Muscle of leg (tissue), 3 donors: ENCODE measurements at regions not wholly inside any gene's neighbourhood (a gene's known extent, or its start where the extent isn't known, plus 50 kb on each side); places are given as distances from the start of the nearest gene placed in this dataset.

Source experiments
- DNase-seq: peaks from one replicate; pipeline ENCODE4 v3.0.0; 2013
- H3K27ac ChIP-seq: one replicate; pipeline ENCODE4 v1.5.1; 2013; ENCODE audit warnings: mild to moderate bottlenecking, low read length, control low read depth
- H3K27me3 ChIP-seq: one replicate; pipeline ENCODE4 v1.6.1; 2013; ENCODE audit warnings: low read length; ENCODE audit not compliant: control insufficient read depth, insufficient read depth
- H3K36me3 ChIP-seq: one replicate; pipeline ENCODE4 v1.6.1; 2013; ENCODE audit warnings: low read length; ENCODE audit not compliant: control insufficient read depth, insufficient read depth
- H3K4me1 ChIP-seq: one replicate; pipeline ENCODE4 v1.6.1; 2013; ENCODE audit warnings: low read length; ENCODE audit not compliant: control insufficient read depth, insufficient read depth
- H3K4me3 ChIP-seq: one replicate; pipeline ENCODE4 v1.5.1; 2013; ENCODE audit warnings: low read length, control low read depth
- H3K9me3 ChIP-seq: replicated peaks from 2 replicates; pipeline ENCODE4 v1.6.1; 2013; ENCODE audit warnings: low read depth, low read length; ENCODE audit not compliant: control insufficient read depth
- WGBS: methylation state at CpG from one replicate; pipeline ENCODE4 v1.1.5; 2013; ENCODE audit warnings: missing lambda C conversion rate; ENCODE audit not compliant: insufficient coverage; 5-methylcytosine and 5-hydroxymethylcytosine counted together

DNA sequence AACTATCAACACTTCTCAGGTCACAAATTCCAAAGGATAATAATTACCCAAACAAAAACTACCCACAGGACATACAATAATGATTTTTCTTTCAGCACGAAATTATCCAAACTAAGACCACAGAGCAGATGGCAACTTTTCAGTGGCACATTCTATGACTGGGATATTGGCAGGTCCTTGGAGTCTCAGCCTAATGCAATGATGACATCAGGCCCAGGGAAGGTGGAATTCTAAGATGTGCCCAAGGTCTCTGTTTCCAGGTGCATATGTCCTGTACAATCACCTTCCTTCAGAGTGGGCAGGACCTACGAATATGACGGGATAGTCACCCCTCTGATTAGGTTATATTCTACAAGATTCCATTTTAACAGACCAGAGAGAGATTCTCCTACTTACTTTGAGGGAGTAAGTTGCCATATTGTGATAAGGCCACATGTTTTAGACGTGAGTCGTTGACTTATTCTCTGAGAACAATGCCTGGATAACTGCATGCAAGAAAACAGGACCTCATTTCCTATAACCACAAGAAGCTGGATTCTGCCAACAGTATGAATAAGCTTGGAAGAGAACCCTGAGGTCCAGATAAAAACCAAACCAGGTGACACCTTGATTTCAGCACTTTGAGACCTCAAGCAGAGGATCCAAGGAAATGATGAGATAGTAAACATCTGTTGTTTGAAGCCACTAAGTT lies 69.9 kb downstream of the ZC3H11B start:
- whole genome bisulfite sequencing = no CpG with 5 or more reads among the region's 5 CpGs
- no peaks in the 10 kb centered on the region for H3K27me3 ChIP-seq
- H3K4me3 ChIP-seq = no peak overlapping the region
- DNase-seq = no peak
- H3K9me3 ChIP-seq = no peaks in the 10 kb centered on the region
- H3K4me1 ChIP-seq = no peaks in the 10 kb centered on the region
- H3K27ac ChIP-seq = no peak overlapping the region
- no peaks in the 10 kb centered on the region for H3K36me3 ChIP-seq

DNA sequence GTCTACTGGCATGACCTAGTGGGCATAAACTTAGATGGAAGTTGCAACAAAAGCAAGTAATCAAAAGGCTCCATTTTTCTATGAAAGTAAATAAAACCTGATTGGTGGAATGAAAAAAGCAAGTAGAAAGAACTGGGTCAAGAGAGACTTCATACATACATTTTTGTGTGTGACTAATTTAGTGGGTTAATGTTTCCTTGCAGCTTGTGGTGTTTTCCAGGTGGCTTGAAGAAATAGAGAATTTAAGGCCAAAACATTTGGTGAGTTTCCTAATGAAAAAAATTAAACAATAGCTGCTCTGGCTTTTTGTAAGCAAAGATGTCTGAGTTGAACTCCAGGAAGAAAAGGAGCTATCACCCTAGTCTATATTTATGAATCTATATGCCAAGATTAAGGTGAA lies 71.0 kb downstream of the ZC3H11B start:
- Histone ChIP-seq H3K27ac (no peak overlapping the region), H3K27me3 (no peaks in the 10 kb centered on the region), H3K4me1 (no peaks in the 10 kb centered on the region), H3K4me3 (no peak overlapping the region), H3K36me3 (no peaks in the 10 kb centered on the region), H3K9me3 (no peaks in the 10 kb centered on the region)
- no peak for DNase-seq

DNA sequence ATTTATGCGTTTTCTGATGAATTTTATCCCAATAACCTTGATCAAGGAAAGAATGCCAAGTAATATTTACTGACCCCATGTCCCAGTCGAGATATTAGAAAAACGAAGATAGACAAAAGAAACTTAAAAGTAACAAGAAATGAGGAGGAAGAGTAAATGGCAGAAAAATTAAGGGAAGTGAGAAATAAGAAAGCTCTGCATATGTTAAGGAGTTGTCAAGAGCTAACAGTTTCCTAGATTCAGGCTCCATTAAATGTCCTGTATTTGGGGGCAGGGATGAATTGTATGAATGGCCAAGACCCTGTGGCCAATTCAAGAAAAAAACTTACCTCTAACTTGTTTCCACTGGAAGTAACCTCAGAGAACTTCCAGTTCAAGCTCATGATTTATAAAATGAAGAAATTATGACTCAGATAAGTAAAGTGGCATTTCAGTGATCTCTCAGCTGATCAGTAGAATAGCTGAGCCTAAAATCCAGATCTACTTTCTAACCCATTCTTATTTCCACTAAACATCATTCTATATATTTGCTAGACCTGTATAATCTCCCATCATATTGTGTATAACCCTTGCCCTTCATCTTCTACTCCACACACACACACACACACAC lies 73.2 kb downstream of the ZC3H11B start:
- no CpG with 5 or more reads among the region's 3 CpGs for WGBS
- H3K4me1 ChIP-seq = no peaks in the 10 kb centered on the region
- no peaks in the 10 kb centered on the region for H3K9me3 ChIP-seq
- H3K27me3 ChIP-seq = no peaks in the 10 kb centered on the region
- DNase-seq = no peak
- no peak overlapping the region for H3K4me3 ChIP-seq
- H3K36me3 ChIP-seq = no peaks in the 10 kb centered on the region
- H3K27ac ChIP-seq = no peak overlapping the region

DNA sequence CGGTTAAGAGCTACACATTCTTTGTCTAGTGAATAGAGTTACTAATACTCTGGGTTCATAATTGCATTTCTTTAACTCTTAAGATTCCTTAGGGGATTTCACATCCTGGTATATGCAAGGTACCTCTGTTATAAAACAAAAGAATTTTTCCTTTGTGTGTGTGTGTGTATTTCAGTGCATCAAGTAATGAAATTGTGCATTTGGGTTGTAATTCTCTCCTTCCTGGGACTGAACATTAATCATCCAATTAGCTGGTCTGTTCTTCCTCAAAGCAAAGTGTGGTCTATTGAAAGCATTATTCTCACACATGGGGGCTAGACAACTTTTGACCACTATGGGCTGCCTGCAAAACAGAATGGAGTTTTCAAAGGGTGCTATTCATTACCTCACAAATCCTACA lies 74.0 kb downstream of the ZC3H11B start:
- Histone ChIP-seq H3K4me1 (no peaks in the 10 kb centered on the region), H3K9me3 (no peaks in the 10 kb centered on the region), H3K27me3 (no peaks in the 10 kb centered on the region), H3K36me3 (no peaks in the 10 kb centered on the region), H3K27ac (no peak overlapping the region), H3K4me3 (no peak overlapping the region)
- no peak for DNase-seq
- no CpG with 5 or more reads among the region's 1 CpG for WGBS

DNA sequence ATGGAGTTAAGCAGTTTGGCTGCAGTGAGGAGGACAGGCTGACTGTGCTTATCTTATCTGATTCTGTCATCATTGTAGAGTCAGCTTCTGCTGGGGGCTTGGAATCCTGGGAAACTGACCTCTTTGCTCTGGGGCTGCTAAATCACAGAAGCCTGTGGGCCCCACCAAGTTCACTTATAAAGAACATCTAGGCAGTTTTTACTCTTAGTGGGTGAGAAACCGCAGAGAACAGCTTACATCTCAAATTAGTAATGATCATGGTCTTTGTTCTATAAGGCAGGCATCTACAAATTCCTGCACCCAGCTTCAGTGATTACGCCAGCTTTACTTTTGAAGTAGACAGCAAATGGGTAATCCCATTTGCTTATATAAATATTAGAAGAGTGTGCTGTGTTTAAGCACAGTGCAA lies 75.7 kb downstream of the ZC3H11B start:
- 80% methylated on average over 1 of the region's 2 CpGs for WGBS
- H3K4me1 ChIP-seq = no peaks in the 10 kb centered on the region
- no peaks in the 10 kb centered on the region for H3K9me3 ChIP-seq
- no peak for DNase-seq
- H3K36me3 ChIP-seq = no peaks in the 10 kb centered on the region
- H3K27ac ChIP-seq = no peak overlapping the region
- no peaks in the 10 kb centered on the region for H3K27me3 ChIP-seq
- H3K4me3 ChIP-seq = no peak overlapping the region

DNA sequence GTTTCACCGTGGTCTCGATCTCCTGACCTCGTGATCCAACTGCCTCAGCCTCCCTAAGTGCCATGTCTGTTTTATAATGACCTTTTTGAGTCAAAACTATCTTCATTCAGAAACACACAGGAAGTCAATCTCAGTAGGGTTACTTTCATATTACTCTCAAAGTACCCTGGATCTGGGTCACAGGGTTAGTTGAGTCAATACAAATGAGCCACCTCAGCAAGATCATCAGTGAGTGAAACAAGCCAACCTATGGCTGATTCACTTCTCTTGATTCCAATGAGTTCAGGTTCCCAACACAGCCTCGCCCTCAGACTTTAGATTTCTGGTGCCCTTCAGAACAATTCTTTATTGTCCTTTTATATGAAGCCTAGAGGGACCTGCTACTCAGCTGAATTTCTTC lies 76.9 kb downstream of the ZC3H11B start:
- Histone ChIP-seq H3K36me3 (no peaks in the 10 kb centered on the region), H3K27me3 (no peaks in the 10 kb centered on the region), H3K9me3 (no peaks in the 10 kb centered on the region), H3K4me1 (no peaks in the 10 kb centered on the region), H3K27ac (no peak overlapping the region), H3K4me3 (no peak overlapping the region)
- 100% methylated on average over 1 of the region's 4 CpGs for WGBS
- no peak for DNase-seq

DNA sequence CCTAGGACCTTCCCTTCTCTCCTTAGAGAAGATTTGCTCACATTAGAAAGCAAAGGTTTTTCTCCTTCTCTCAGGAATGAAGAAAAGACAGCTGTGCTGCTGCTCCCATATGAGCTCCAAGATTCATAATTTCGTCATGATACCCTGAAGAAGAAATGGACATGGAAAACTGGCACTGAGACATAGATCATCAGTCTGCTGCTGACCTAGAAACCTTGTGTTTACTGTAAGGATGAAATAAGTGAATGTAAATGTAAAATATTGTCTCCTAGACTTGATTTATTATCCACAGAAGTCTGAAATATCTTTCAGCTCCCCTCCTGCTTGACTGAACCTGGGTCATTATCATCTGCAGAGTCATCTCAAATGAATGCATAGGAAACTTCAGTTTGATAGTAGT lies 77.9 kb downstream of the ZC3H11B start:
- H3K36me3 ChIP-seq = no peaks in the 10 kb centered on the region
- no peaks in the 10 kb centered on the region for H3K4me1 ChIP-seq
- 20% methylated on average over 1 of the region's 1 CpG for WGBS
- H3K27ac ChIP-seq = peak overlapping the region; percentile 31
- no peak overlapping the region for H3K4me3 ChIP-seq
- no peaks in the 10 kb centered on the region for H3K9me3 ChIP-seq
- peak; percentile 84 for DNase-seq
- H3K27me3 ChIP-seq = no peaks in the 10 kb centered on the region

DNA sequence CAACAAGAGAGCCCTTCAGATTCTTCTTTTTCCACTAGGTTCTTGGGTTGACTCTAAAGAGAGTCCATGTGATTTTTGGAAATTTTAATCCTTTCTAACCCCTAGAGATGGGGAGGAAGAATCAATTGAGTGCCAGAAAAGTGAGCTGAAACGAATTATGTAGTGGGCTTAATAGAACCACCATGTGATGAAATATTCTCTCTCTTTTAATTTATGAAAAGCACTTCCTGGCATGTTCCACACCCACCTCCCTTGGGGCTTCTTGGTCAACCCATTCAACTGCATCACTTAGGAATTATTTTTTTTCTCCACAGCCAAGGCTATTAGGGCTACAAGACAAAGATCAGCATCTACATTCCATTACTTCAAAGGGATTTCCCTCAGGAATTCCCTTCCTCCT lies 79.6 kb downstream of the ZC3H11B start:
- no CpG with 5 or more reads among the region's 1 CpG for WGBS
- Histone ChIP-seq H3K4me3 (no peak overlapping the region), H3K9me3 (no peaks in the 10 kb centered on the region), H3K27ac (no peak overlapping the region), H3K27me3 (no peaks in the 10 kb centered on the region), H3K36me3 (no peaks in the 10 kb centered on the region), H3K4me1 (no peaks in the 10 kb centered on the region)
- peak; percentile 82 for DNase-seq

DNA sequence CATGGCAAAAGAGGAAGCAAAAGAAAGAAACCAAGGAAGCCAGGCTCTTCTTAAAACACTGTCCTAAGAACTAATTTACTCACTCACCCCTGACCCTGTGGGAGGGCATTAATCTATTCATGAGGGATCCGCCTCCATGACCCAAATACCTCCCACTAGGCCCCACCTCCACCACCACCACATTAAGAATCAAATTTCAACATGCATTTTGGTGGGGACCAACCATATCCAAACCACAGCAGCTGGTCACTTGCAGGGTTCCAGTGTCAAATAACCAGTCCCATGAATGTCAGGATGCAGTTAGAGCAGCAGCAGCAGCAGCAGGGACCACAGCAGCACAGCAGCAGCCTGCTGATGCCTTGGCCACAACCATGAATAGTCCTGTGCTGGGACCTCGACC lies 83.8 kb downstream of the ZC3H11B start:
- no peaks in the 10 kb centered on the region for H3K27me3 ChIP-seq
- H3K4me1 ChIP-seq = no peaks in the 10 kb centered on the region
- no peak overlapping the region for H3K4me3 ChIP-seq
- WGBS = 100% methylated on average over 1 of the region's 2 CpGs
- H3K36me3 ChIP-seq = no peaks in the 10 kb centered on the region
- H3K27ac ChIP-seq = no peak overlapping the region
- no peaks in the 10 kb centered on the region for H3K9me3 ChIP-seq
- no peak for DNase-seq

DNA sequence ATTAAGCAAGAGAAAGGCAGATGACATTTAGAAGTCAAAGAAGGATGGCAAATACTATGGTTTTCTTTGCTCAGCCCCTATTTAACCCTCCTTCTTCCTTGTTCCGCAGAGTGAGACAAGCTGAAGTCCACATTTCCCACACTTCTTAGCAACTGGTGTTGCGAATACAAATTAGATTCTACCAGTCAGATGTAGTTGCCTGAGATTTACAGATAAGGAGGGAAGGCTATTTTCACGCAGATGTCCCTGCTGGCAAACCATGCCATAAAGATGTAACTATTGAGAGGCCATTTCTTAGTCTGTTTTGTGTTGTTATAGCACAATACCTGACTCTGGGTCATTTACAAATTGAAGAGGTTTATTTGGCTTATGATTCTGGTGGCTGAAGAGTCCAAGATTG lies 84.3 kb downstream of the ZC3H11B start:
- Histone ChIP-seq H3K4me1 (no peaks in the 10 kb centered on the region), H3K27ac (no peak overlapping the region), H3K36me3 (no peaks in the 10 kb centered on the region), H3K9me3 (no peaks in the 10 kb centered on the region), H3K27me3 (no peaks in the 10 kb centered on the region), H3K4me3 (no peak overlapping the region)
- WGBS = 88% methylated on average over 1 of the region's 3 CpGs
- no peak for DNase-seq

DNA sequence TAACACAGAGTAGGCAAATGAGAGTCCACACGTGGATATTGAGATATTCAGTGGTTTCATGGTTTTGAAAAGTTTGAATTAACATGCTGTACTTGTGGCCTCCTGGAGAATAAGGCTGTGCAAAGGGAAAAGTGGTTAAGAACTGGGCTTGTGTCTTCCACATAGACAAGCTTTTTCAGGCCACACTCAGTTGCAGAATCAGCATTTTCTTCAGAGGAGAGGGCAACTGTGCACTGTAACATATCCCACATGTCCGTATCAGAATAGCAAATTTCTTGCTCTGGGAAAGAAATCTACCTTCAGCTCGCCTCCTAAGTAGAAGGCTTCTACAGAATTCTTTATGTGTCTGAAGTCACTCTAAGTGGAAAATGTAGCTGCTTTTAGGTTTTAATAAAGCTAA lies 84.9 kb downstream of the ZC3H11B start:
- WGBS = 100% methylated on average over 1 of the region's 3 CpGs
- Histone ChIP-seq H3K4me3 (no peak overlapping the region), H3K36me3 (no peaks in the 10 kb centered on the region), H3K27ac (no peak overlapping the region), H3K4me1 (no peaks in the 10 kb centered on the region), H3K9me3 (no peaks in the 10 kb centered on the region), H3K27me3 (no peaks in the 10 kb centered on the region)
- DNase-seq = no peak
